Body of pancreas (tissue), 4 donors: ENCODE measurements at regions not wholly inside any gene's neighbourhood (a gene's known extent, or its start where the extent isn't known, plus 50 kb on each side); places are given as distances from the start of the nearest gene placed in this dataset.

ENCODE experiments used
- POLR2A ChIP-seq, 3 donors: fragments of 450-650 bp; IDR thresholded peaks; one replicate each; pipeline ENCODE4 v1.6.1; 2016; ENCODE audit warnings: antibody characterized with exemption in 3 of 3, mild to moderate bottlenecking in 2 of 3
- TF ChIP-seq, protein P1 (sequence below), 7 experiments: fragments of 450-650 bp in 4 of 7; fragments of 200-600 bp in 3 of 7; sonication (generic) in 3 of 7; IDR thresholded peaks; one replicate each; pipeline ENCODE4 v1.5.1; 2016 to 2019; ENCODE audit warnings: antibody characterized with exemption in 7 of 7

DNA sequence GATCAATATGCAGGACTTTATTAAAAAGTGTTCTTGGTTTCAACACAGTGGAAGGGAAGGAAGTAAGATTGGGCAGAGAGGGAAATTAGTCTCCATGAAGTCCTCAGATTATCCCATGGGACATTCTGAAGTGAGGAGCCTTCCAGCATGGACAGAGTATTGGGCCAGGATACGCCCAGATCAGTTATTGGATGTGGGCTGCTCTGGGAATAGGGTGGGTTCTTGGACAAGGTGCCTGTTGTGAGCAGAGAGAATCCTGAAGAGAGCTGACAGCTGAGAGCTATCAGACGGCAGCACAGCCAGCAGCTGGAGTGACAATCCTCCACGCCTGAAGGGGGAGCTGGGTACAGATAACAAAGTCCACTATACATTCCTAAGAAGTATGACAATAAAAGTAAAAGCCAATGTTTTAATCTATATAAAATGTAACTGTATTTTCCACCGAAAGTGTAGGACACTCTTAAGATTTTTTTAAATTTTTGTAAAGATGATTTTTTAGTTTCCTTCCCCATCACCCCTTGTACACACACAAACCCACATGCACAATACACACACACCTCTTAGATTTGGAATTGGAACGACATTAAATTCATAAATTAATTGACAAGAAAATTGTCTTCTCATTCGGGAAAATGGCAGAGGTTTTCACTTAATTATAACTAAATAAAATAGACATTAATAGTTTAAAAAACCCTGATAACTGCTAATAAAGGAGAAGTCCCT, 107.8 kb downstream of the FBXO5 start:
- TF ChIP-seq, protein P1, sequence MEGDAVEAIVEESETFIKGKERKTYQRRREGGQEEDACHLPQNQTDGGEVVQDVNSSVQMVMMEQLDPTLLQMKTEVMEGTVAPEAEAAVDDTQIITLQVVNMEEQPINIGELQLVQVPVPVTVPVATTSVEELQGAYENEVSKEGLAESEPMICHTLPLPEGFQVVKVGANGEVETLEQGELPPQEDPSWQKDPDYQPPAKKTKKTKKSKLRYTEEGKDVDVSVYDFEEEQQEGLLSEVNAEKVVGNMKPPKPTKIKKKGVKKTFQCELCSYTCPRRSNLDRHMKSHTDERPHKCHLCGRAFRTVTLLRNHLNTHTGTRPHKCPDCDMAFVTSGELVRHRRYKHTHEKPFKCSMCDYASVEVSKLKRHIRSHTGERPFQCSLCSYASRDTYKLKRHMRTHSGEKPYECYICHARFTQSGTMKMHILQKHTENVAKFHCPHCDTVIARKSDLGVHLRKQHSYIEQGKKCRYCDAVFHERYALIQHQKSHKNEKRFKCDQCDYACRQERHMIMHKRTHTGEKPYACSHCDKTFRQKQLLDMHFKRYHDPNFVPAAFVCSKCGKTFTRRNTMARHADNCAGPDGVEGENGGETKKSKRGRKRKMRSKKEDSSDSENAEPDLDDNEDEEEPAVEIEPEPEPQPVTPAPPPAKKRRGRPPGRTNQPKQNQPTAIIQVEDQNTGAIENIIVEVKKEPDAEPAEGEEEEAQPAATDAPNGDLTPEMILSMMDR (IDR thresholded peaks at IDR 0.05): no peak
- TF ChIP-seq POLR2A (IDR thresholded peaks at IDR 0.05): no peak
